ENCODE measurements at regions not wholly inside any gene's neighbourhood (a gene's known extent, or its start where the extent isn't known, plus 50 kb on each side); places are given as distances from the start of the nearest gene placed in this dataset.

DNA sequence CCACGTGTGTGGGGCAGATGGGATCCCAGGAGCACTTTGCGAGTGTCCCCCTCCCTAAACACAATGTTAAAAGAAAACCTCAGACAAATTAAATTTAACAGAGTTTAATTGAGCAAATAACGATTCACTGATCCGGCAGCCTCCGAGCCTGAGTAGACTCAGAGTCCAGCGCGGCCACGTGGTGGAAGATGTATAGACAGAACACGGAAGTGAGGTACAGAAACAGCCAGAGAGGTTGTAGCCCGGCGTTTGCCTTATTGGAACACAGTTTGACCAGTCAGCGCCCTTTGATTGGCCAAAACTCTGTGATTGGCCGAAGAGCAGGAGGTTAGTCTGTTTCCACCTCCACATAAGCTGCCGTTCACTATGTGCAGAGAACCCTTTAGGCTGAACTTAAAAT is 363.0 kb upstream of the IRX2 start:
- TF ChIP-seq CHD1 (IDR thresholded peaks at IDR 0.05; ENCODE audit: low read depth, low read length) (no peak), POLR2AphosphoS5 (IDR thresholded peaks at IDR 0.05; ENCODE audit: low read depth, low read length) (no peak), TEAD4 (IDR thresholded peaks at IDR 0.05; ENCODE audit: low read depth, low read length) (no peak), SRF (IDR thresholded peaks at IDR 0.05; ENCODE audit: low read depth, low read length) (no peak), POLR2A (IDR thresholded peaks at IDR 0.05; ENCODE audit: control extremely low read depth in 1 of 2, low read depth in 2 of 2, low read length in 2 of 2) (no peak), GABPA (IDR thresholded peaks at IDR 0.05; ENCODE audit: borderline replicate concordance, insufficient read depth, low read length) (no peak), MAFK (IDR thresholded peaks at IDR 0.05; ENCODE audit: low read depth, low read length) (no peak)
- TF ChIP-seq, protein P1, sequence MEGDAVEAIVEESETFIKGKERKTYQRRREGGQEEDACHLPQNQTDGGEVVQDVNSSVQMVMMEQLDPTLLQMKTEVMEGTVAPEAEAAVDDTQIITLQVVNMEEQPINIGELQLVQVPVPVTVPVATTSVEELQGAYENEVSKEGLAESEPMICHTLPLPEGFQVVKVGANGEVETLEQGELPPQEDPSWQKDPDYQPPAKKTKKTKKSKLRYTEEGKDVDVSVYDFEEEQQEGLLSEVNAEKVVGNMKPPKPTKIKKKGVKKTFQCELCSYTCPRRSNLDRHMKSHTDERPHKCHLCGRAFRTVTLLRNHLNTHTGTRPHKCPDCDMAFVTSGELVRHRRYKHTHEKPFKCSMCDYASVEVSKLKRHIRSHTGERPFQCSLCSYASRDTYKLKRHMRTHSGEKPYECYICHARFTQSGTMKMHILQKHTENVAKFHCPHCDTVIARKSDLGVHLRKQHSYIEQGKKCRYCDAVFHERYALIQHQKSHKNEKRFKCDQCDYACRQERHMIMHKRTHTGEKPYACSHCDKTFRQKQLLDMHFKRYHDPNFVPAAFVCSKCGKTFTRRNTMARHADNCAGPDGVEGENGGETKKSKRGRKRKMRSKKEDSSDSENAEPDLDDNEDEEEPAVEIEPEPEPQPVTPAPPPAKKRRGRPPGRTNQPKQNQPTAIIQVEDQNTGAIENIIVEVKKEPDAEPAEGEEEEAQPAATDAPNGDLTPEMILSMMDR (IDR thresholded peaks at IDR 0.05; ENCODE audit: control extremely low read depth in 1 of 3, insufficient read depth in 1 of 3, low read depth in 1 of 3, low read length in 3 of 3), result no peak
